IMR-90 (cell line): ENCODE measurements at regions not wholly inside any gene's neighbourhood (a gene's known extent, or its start where the extent isn't known, plus 50 kb on each side); places are given as distances from the start of the nearest gene placed in this dataset.

ENCODE experiments used
- ATAC-seq: fragments of 200-7000 bp; cut with Tn5 transposase; 2 replicates; pipeline ENCODE4 v1.9.1; 2020; ENCODE audit warnings: low read depth, mild to moderate bottlenecking, moderate library complexity
- BruUV-seq: library from RNA; stranded (reverse); fragments of 400-500 nt; replicated peaks from 2 replicates; lab custom pipeline; 2021; lab: Mats Ljungman, UMichigan
- CTCF ChIA-PET: fragments of 300-600 bp; formaldehyde crosslinking; extraction: SDS; loops from one replicate; lab custom pipeline; 2021; ENCODE audit warnings: antibody characterized with exemption; lab: Yijun Ruan, JAX
- POLR2A ChIA-PET: fragments of 300-600 bp; sonication (Branson Sonifier 250); formaldehyde crosslinking; loops from one replicate; lab custom pipeline; 2022; ENCODE audit warnings: antibody characterized with exemption; ENCODE audit not compliant: unreplicated experiment; lab: Charles Lee
- DNase-seq: peaks from one replicate; pipeline ENCODE4 v3.0.0; 2013
- H2AFZ ChIP-seq: replicated peaks from 2 replicates; pipeline ENCODE3; 2013; ENCODE audit warnings: low read length, mild to moderate bottlenecking; ENCODE audit not compliant: poor library complexity
- H2AK5ac ChIP-seq: 2 replicates; pipeline ENCODE4 v1.6.1; 2013; ENCODE audit warnings: low read depth, low read length, inconsistent platforms
- H2AK9ac ChIP-seq: replicated peaks from 2 replicates; pipeline ENCODE3; 2013; ENCODE audit warnings: mild to moderate bottlenecking, low read depth, low read length, moderate library complexity; ENCODE audit not compliant: poor library complexity
- H2BK120ac ChIP-seq: 2 replicates; pipeline ENCODE4 v1.6.1; 2013; ENCODE audit warnings: low read depth, low read length, inconsistent platforms
- H2BK15ac ChIP-seq: 3 replicates; pipeline ENCODE4 v1.6.1; 2013; ENCODE audit warnings: low read depth, low read length, inconsistent platforms
- H2BK20ac ChIP-seq: 2 replicates; pipeline ENCODE4 v1.6.1; 2013; ENCODE audit warnings: low read depth, mild to moderate bottlenecking, inconsistent platforms, low read length, moderate library complexity
- H2BK5ac ChIP-seq: 2 replicates; pipeline ENCODE4 v1.6.1; 2013; ENCODE audit warnings: mild to moderate bottlenecking, low read depth, low read length, inconsistent platforms; ENCODE audit not compliant: poor library complexity, severe bottlenecking
- H3K14ac ChIP-seq: replicated peaks from 2 replicates; pipeline ENCODE4 v1.6.1; 2013; ENCODE audit warnings: low read depth, low read length, inconsistent platforms
- H3K18ac ChIP-seq: 2 replicates; pipeline ENCODE4 v1.6.1; 2013; ENCODE audit warnings: low read depth, low read length, control low read depth
- H3K23ac ChIP-seq: 2 replicates; pipeline ENCODE4 v1.6.1; 2013; ENCODE audit warnings: low read depth, low read length, inconsistent platforms
- H3K27ac ChIP-seq: 2 replicates; pipeline ENCODE4 v1.5.1; 2013; ENCODE audit warnings: mild to moderate bottlenecking, control low read depth, low read length; ENCODE audit not compliant: insufficient read depth
- H3K27me3 ChIP-seq: 2 replicates; pipeline ENCODE4 v1.6.1; 2013; ENCODE audit warnings: low read length; ENCODE audit not compliant: control insufficient read depth, insufficient read depth
- H3K36me3 ChIP-seq: 2 replicates; pipeline ENCODE4 v1.6.1; 2013; ENCODE audit warnings: low read length, mixed read lengths; ENCODE audit not compliant: control insufficient read depth, insufficient read depth
- H3K4ac ChIP-seq: 2 replicates; pipeline ENCODE4 v1.6.1; 2013; ENCODE audit warnings: low read depth, low read length, inconsistent platforms
- H3K4me1 ChIP-seq: 2 replicates; pipeline ENCODE4 v1.6.1; 2013; ENCODE audit warnings: low read length, mixed read lengths; ENCODE audit not compliant: control insufficient read depth, insufficient read depth
- H3K4me2 ChIP-seq: 2 replicates; pipeline ENCODE4 v1.6.1; 2013; ENCODE audit warnings: low read depth, mild to moderate bottlenecking, control low read depth, low read length, moderate library complexity
- H3K4me3 ChIP-seq: 2 replicates; pipeline ENCODE4 v1.5.1; 2013; ENCODE audit warnings: low read depth, mild to moderate bottlenecking, control low read depth, low read length, moderate library complexity; ENCODE audit not compliant: insufficient read depth
- H3K56ac ChIP-seq: 2 replicates; pipeline ENCODE4 v1.6.1; 2013; ENCODE audit warnings: low read length, inconsistent platforms; ENCODE audit not compliant: insufficient read depth; ENCODE audit errors: extremely low read depth
- H3K79me1 ChIP-seq, 2 experiments: 2 replicates each; pipeline ENCODE4 v1.6.1; 2013; ENCODE audit warnings: low read length in 2 of 2, inconsistent platforms in 1 of 2, low read depth in 1 of 2
- H3K9ac ChIP-seq: 2 replicates; pipeline ENCODE4 v1.6.1; 2013; ENCODE audit warnings: low read depth, low read length, control low read depth
- H3K9me1 ChIP-seq: 2 replicates; pipeline ENCODE4 v1.6.1; 2013; ENCODE audit warnings: low read length, inconsistent platforms; ENCODE audit not compliant: insufficient read depth
- H3K9me3 ChIP-seq: 2 replicates; pipeline ENCODE4 v1.6.1; 2013; ENCODE audit warnings: low read length; ENCODE audit not compliant: control insufficient read depth, insufficient read depth
- H4K20me1 ChIP-seq: 2 replicates; pipeline ENCODE4 v1.6.1; 2013; ENCODE audit warnings: low read length, inconsistent platforms; ENCODE audit not compliant: insufficient read depth
- H4K5ac ChIP-seq: 2 replicates; pipeline ENCODE4 v1.6.1; 2013; ENCODE audit warnings: mild to moderate bottlenecking, low read depth, low read length, control low read depth
- H4K8ac ChIP-seq, 2 experiments: 2 replicates each; pipeline ENCODE4 v1.6.1; 2013; ENCODE audit warnings: low read depth in 2 of 2, low read length in 2 of 2, control low read depth in 1 of 2, inconsistent platforms in 1 of 2
- H4K91ac ChIP-seq: 2 replicates; pipeline ENCODE4 v1.6.1; 2013; ENCODE audit warnings: low read depth, low read length, inconsistent platforms; ENCODE audit not compliant: insufficient read depth
- BHLHE40 ChIP-seq: fragments of 150-350 bp; IDR thresholded peaks from 2 replicates; pipeline ENCODE4 v1.6.1; 2016; ENCODE audit warnings: mild to moderate bottlenecking, low read depth, low read length
- CEBPB ChIP-seq: IDR thresholded peaks from 2 replicates; pipeline ENCODE4 v1.6.1; 2012; ENCODE audit warnings: low read depth, low read length, improper control_type of control experiment
- CHD1 ChIP-seq: IDR thresholded peaks from 2 replicates; pipeline ENCODE4 v1.6.1; 2012; ENCODE audit warnings: low read depth, low read length, improper control_type of control experiment
- ELK1 ChIP-seq: fragments of 150-350 bp; IDR thresholded peaks from 2 replicates; pipeline ENCODE4 v1.6.1; 2016; ENCODE audit warnings: low read depth, mild to moderate bottlenecking, low read length, moderate library complexity, borderline replicate concordance
- MAFK ChIP-seq: IDR thresholded peaks from 2 replicates; pipeline ENCODE4 v1.6.1; 2012; ENCODE audit warnings: low read depth, low read length, improper control_type of control experiment
- MXI1 ChIP-seq: IDR thresholded peaks from 2 replicates; pipeline ENCODE4 v1.6.1; 2012; ENCODE audit warnings: low read depth, mild to moderate bottlenecking, low read length, moderate library complexity, borderline replicate concordance
- NFE2L2 ChIP-seq: fragments of 150-350 bp; IDR thresholded peaks from 2 replicates; pipeline ENCODE4 v1.6.1; 2016; ENCODE audit warnings: low read depth, mild to moderate bottlenecking, low read length
- RFX5 ChIP-seq: IDR thresholded peaks from 2 replicates; pipeline ENCODE4 v1.8.0; 2012; ENCODE audit warnings: low read depth, mild to moderate bottlenecking, low read length, moderate library complexity
- WGBS, 2 experiments: methylation state at CpG; one replicate each; pipeline versions ENCODE4 v1.1.5 to v1.1.7; 2013; ENCODE audit warnings: missing lambda C conversion rate in 2 of 2; ENCODE audit not compliant: insufficient read length in 1 of 2; ENCODE audit errors: extremely low coverage in 2 of 2; 5-methylcytosine and 5-hydroxymethylcytosine counted together
- dilution Hi-C: fragments of 300-500 bp; cut with HindIII; formaldehyde crosslinking; loops from one replicate; pipeline ENCODE4 v1.14.3; 2018; ENCODE audit warnings: low sequenced_read_pairs; ENCODE audit not compliant: unreplicated experiment
- in situ Hi-C: fragments of 300-500 bp; cut with MboI; formaldehyde crosslinking; loops from 3 replicates; pipeline ENCODE4 v1.14.3; 2019; ENCODE audit warnings: low sequenced_read_pairs, inconsistent platforms, mixed read lengths
- intact Hi-C: fragments of 100-400 bp; cut with micrococcal nuclease; formaldehyde crosslinking; loops from 2 replicates; pipeline ENCODE4 v1.10.0; 2022

- in situ Hi-C loops (no loop called here), intact Hi-C loops (no loop called here)
These were observed 113.2 kb upstream of the ANKRD1 start for GRCh38 chr10:91034042-91034441.

More at GRCh38 chr10:91034042-91034441, 113.2 kb upstream of the ANKRD1 start:
- BruUV-seq, result no TSS peak
- Histone ChIP-seq H2AK5ac (no peak overlapping the region), H3K4ac (no peak overlapping the region), H3K9me1 (0 out of 2 replicates have a peak, but pooled peaks cover 2% of the 10 kb centered on the region), H3K27ac (no peak overlapping the region), H2BK120ac (no peak overlapping the region), H2AFZ (no peak overlapping the region), H3K18ac (no peak overlapping the region), H3K14ac (no peak overlapping the region), H3K4me3 (no peak overlapping the region), H4K8ac (no peak overlapping the region), H3K4me2 (no peak overlapping the region), H4K5ac (no peak overlapping the region), H3K23ac (no peak overlapping the region), H2BK15ac (no peak overlapping the region), H3K79me1 (no peaks in the 10 kb centered on the region), H3K9ac (no peak overlapping the region), H2AK9ac (no peak overlapping the region), H4K20me1 (no peaks in the 10 kb centered on the region), H3K27me3 (peaks cover 2% of the 10 kb centered on the region), H3K36me3 (no peaks in the 10 kb centered on the region), H3K9me3 (no peaks in the 10 kb centered on the region), H3K56ac (no peak overlapping the region), H2BK5ac (no peak overlapping the region), H2BK20ac (no peak overlapping the region), H4K91ac (no peak overlapping the region), H3K4me1 (peaks cover 4% of the 10 kb centered on the region; the same call in 1 of the 2 replicates)
- no CpG with 5 or more reads among the region's 3 CpGs for WGBS, 2 experiments
- ATAC-seq (no peak), DNase-seq (no peak)
- ChIA-PET CTCF (no interaction called here), POLR2A (no interaction called here)
- dilution Hi-C loops, result no loop called here
- TF ChIP-seq CHD1, result no peak
- no peak for TF ChIP-seq RFX5
- TF ChIP-seq BHLHE40, result no peak
- no peak for TF ChIP-seq MAFK
- TF ChIP-seq NFE2L2, result no peak
- TF ChIP-seq MXI1, result no peak
- no peak for TF ChIP-seq CEBPB
- TF ChIP-seq ELK1, result no peak
